ENCODE measurements at regions not wholly inside any gene's neighbourhood (a gene's known extent, or its start where the extent isn't known, plus 50 kb on each side); places are given as distances from the start of the nearest gene placed in this dataset.

DNA sequence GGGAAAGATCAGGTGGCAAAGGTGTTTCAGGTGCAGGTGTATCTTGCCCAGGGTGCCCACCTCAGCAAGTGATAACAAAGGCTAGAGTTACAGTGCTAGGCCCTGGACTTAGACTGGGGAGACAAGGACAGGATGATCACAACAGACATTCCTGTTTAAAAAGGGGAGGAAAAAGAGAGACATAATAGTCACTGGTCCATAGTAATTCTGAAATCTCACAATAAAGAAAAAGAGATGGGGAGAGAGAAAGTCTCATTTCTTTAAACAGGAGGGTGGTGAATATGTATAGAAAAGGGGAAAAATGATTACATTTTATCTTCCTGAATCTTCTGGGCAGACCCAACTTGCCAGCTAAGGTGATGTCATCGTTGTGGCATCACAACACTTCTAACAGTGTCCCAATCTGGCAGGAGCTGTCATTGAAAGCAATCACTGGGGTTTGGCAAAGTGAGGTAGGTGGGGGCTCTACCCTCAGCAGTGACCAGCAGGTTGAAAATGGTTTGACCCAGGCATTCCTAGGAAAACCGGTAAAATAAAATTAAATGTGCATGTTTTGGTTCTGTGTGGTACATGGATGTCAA is 99.5 kb downstream of the ZNF621 start:
- peaks cover 5% of the 10 kb centered on the region for H3K36me3 Mint-ChIP-seq (ENCODE audit: low read depth)
- H3K27ac Mint-ChIP-seq (ENCODE audit: unreplicated experiment) = no peak overlapping the region
- DNase-seq (ENCODE audit: low read depth, low spot score) = no peak
- H3K4me1 Mint-ChIP-seq = no peaks in the 10 kb centered on the region
- TF ChIP-seq, protein P1, sequence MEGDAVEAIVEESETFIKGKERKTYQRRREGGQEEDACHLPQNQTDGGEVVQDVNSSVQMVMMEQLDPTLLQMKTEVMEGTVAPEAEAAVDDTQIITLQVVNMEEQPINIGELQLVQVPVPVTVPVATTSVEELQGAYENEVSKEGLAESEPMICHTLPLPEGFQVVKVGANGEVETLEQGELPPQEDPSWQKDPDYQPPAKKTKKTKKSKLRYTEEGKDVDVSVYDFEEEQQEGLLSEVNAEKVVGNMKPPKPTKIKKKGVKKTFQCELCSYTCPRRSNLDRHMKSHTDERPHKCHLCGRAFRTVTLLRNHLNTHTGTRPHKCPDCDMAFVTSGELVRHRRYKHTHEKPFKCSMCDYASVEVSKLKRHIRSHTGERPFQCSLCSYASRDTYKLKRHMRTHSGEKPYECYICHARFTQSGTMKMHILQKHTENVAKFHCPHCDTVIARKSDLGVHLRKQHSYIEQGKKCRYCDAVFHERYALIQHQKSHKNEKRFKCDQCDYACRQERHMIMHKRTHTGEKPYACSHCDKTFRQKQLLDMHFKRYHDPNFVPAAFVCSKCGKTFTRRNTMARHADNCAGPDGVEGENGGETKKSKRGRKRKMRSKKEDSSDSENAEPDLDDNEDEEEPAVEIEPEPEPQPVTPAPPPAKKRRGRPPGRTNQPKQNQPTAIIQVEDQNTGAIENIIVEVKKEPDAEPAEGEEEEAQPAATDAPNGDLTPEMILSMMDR (conservative IDR thresholded peaks at IDR 0.05) = no peak
- H3K9me3 Mint-ChIP-seq = peaks cover 16% of the 10 kb centered on the region
- H3K4me3 Mint-ChIP-seq = no peak overlapping the region
- no peaks in the 10 kb centered on the region for H3K27me3 Mint-ChIP-seq (ENCODE audit: low read depth)

DNA sequence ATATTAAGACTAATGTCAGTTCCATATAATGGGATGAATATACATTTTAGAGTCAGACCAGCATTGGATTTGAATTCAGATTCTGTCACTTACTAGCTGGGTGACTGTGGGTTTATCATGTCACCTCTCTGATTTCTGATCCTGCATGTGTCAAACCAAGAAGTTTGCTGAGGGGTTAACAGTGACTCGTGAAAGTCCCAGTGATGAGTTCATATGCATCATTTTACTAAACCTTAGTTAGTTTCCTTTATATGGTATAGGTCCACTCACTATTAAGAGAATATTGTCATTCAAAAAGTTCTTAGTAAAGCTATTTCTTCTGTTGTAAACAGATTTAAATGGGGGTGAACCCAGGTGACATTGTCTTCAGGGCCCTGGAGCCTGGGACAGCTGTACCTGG is 102.3 kb downstream of the ZNF621 start:
- peaks cover 18% of the 10 kb centered on the region for H3K9me3 Mint-ChIP-seq
- H3K36me3 Mint-ChIP-seq (ENCODE audit: low read depth) = peaks cover 10% of the 10 kb centered on the region
- TF ChIP-seq, protein P1 (conservative IDR thresholded peaks at IDR 0.05) = no peak
- DNase-seq (ENCODE audit: low read depth, low spot score) = no peak
- H3K27me3 Mint-ChIP-seq (ENCODE audit: low read depth) = no peaks in the 10 kb centered on the region
- no peak overlapping the region for H3K27ac Mint-ChIP-seq (ENCODE audit: unreplicated experiment)
- H3K4me1 Mint-ChIP-seq = no peaks in the 10 kb centered on the region
- H3K4me3 Mint-ChIP-seq = no peak overlapping the region

DNA sequence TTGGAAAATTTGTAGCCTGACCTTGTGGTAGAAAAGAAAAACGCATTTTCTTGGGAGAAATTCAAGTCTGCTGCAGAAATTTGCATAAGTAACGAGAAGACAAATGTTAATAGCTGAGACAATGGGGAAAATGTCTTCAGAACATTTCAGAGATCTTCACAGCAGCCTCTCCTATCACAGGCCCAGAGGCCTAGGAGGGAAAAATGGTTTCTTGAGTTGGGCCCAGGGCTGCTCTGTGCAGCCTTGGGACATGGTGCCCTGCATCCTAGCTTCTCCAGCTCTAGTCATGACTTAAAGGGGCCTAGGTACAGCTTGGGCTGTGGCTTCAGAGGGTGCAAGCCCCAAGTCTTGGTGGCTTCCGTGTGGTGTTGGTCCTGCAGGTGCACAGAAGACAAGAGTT is 104.2 kb downstream of the ZNF621 start:
- Mint-ChIP-seq H3K9me3 (peaks cover 18% of the 10 kb centered on the region), H3K27ac (ENCODE audit: unreplicated experiment) (no peak overlapping the region), H3K4me1 (no peaks in the 10 kb centered on the region), H3K36me3 (ENCODE audit: low read depth) (peaks cover 15% of the 10 kb centered on the region), H3K27me3 (ENCODE audit: low read depth) (no peaks in the 10 kb centered on the region), H3K4me3 (no peak overlapping the region)
- TF ChIP-seq, protein P1 (conservative IDR thresholded peaks at IDR 0.05) = no peak
- DNase-seq (ENCODE audit: low read depth, low spot score) = no peak

DNA sequence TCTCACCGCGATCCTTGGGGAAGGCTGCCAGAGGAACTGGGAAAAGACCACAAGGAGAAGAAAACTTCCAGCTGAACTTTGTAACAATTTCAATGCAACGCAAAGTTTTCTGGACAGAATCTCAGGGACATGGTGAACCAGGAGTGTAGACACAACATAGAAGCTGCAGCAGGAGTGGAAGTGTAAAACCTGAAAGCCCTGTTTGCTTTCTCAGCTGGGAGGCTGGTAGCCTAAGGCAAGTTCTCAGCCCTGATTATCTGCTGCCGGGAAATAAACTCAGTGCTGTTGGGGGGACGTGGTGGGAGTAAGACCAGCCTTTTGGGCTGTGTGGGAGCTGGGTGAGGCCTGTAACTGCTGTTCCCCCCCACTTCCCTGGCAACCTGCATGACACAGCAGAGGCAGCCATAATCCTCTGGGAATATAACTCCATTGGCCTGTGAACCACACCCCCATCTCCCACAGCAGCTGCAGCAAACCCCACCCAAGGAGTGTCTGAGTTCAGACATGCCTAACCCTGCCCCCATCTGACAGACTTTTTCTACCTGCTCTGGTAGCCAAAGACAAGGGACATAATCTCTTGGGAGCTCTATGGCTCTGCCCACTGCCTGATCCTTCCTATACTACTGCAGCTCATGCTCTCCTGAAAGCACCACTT is 106.7 kb downstream of the ZNF621 start:
- TF ChIP-seq, protein P1 (conservative IDR thresholded peaks at IDR 0.05) = no peak
- no peak overlapping the region for H3K4me3 Mint-ChIP-seq
- no peaks in the 10 kb centered on the region for H3K27me3 Mint-ChIP-seq (ENCODE audit: low read depth)
- no peak overlapping the region for H3K27ac Mint-ChIP-seq (ENCODE audit: unreplicated experiment)
- no peaks in the 10 kb centered on the region for H3K4me1 Mint-ChIP-seq
- peaks cover 18% of the 10 kb centered on the region for H3K36me3 Mint-ChIP-seq (ENCODE audit: low read depth)
- DNase-seq (ENCODE audit: low read depth, low spot score) = no peak
- peaks cover 27% of the 10 kb centered on the region for H3K9me3 Mint-ChIP-seq

DNA sequence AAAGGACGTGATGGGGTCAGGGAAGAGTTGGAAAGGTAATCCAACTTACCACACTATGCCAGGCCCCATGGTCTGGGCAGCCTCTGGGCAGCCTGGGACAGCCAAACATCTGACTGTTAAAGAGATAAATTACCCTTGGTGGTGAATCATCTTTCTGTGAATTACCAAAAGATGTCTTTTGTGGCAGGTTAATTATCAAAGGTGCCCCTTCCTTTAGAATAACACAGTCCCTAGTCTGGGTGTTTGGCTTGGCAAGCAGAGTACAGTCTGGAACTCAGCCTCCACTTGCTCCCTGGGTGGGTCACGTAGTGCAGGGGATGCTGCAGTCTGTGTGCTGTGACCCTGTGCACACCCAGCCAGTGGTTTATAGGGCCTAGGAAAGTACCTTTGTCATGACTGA is 113.1 kb downstream of the ZNF621 start:
- H3K27ac Mint-ChIP-seq (ENCODE audit: unreplicated experiment) = no peak overlapping the region
- peaks cover 5% of the 10 kb centered on the region for H3K36me3 Mint-ChIP-seq (ENCODE audit: low read depth)
- DNase-seq (ENCODE audit: low read depth, low spot score) = no peak
- H3K4me1 Mint-ChIP-seq = no peaks in the 10 kb centered on the region
- no peak overlapping the region for H3K4me3 Mint-ChIP-seq
- H3K27me3 Mint-ChIP-seq (ENCODE audit: low read depth) = no peaks in the 10 kb centered on the region
- TF ChIP-seq, protein P1 (conservative IDR thresholded peaks at IDR 0.05) = no peak
- peaks cover 22% of the 10 kb centered on the region for H3K9me3 Mint-ChIP-seq

All from neural crest cell (in vitro differentiated cells).